Ishikawa (cell line): ENCODE measurements at regions not wholly inside any gene's neighbourhood (a gene's known extent, or its start where the extent isn't known, plus 50 kb on each side); places are given as distances from the start of the nearest gene placed in this dataset.

Source experiments
- CEBPB ChIP-seq: IDR thresholded peaks from 2 replicates; pipeline ENCODE4 v1.6.1; 2012
- CREB1 ChIP-seq: IDR thresholded peaks from 2 replicates; pipeline ENCODE4 v1.6.1; 2012; ENCODE audit warnings: low read depth
- EGR1 ChIP-seq: IDR thresholded peaks from 2 replicates; pipeline ENCODE4 v1.6.1; 2012
- EP300 ChIP-seq: IDR thresholded peaks from 2 replicates; pipeline ENCODE4 v1.6.1; 2012; ENCODE audit warnings: borderline replicate concordance
- FOXM1 ChIP-seq: IDR thresholded peaks from 2 replicates; pipeline ENCODE4 v1.6.1; 2012; ENCODE audit warnings: low read depth, borderline replicate concordance
- MAX ChIP-seq: IDR thresholded peaks from 2 replicates; pipeline ENCODE4 v1.6.1; 2012
- NFIC ChIP-seq: IDR thresholded peaks from 2 replicates; pipeline ENCODE4 v1.6.1; 2012
- RAD21 ChIP-seq: IDR thresholded peaks from 2 replicates; pipeline ENCODE4 v1.6.1; 2012; ENCODE audit warnings: low read depth
- REST ChIP-seq: IDR thresholded peaks from 2 replicates; pipeline ENCODE4 v1.6.1; 2012; ENCODE audit warnings: low read depth, mild to moderate bottlenecking
- TAF1 ChIP-seq: IDR thresholded peaks from 2 replicates; pipeline ENCODE4 v1.6.1; 2012; ENCODE audit warnings: low read depth, mild to moderate bottlenecking
- TCF12 ChIP-seq: IDR thresholded peaks from 2 replicates; pipeline ENCODE4 v1.6.1; 2012; ENCODE audit warnings: low read depth
- TEAD4 ChIP-seq: IDR thresholded peaks from 2 replicates; pipeline ENCODE4 v1.6.1; 2012
- USF1 ChIP-seq: IDR thresholded peaks from 2 replicates; pipeline ENCODE4 v1.6.1; 2012
- YY1 ChIP-seq: IDR thresholded peaks from 2 replicates; pipeline ENCODE4 v1.6.1; 2012; ENCODE audit warnings: low read depth
- ZBTB7A ChIP-seq: IDR thresholded peaks from 2 replicates; pipeline ENCODE4 v1.6.1; 2012; ENCODE audit warnings: low read depth

- TF ChIP-seq YY1, result no peak
Observed at GRCh38 chr12:131210506-131211339, 257.0 kb downstream of the ADGRD1 start.

- TF ChIP-seq NFIC (no peak), MAX (no peak), CEBPB (no peak), TCF12 (no peak), TEAD4 (no peak), REST (no peak), EP300 (no peak), TAF1 (no peak), FOXM1 (no peak), YY1 (no peak), USF1 (no peak), RAD21 (no peak), EGR1 (no peak), CREB1 (no peak), ZBTB7A (no peak)
Observed at GRCh38 chr12:131211340-131211938, 257.7 kb downstream of the ADGRD1 start.

GRCh38 chr12:131213896-131214442 lies 260.3 kb downstream of the ADGRD1 start:
- TF ChIP-seq NFIC (no peak), EGR1 (no peak), TEAD4 (no peak), TCF12 (no peak), EP300 (no peak), YY1 (no peak), CEBPB (no peak), CREB1 (no peak), USF1 (no peak), RAD21 (no peak), REST (no peak), FOXM1 (no peak), TAF1 (no peak), MAX (no peak), ZBTB7A (no peak)

- TF ChIP-seq RAD21 (no peak), CREB1 (no peak), ZBTB7A (no peak), EGR1 (no peak), CEBPB (no peak), NFIC (no peak), TAF1 (no peak), TCF12 (no peak), TEAD4 (no peak), FOXM1 (no peak), EP300 (no peak), USF1 (no peak)
Observed at GRCh38 chr12:131217024-131217586, 263.4 kb downstream of the ADGRD1 start.
